ENCODE measurements at regions not wholly inside any gene's neighbourhood (a gene's known extent, or its start where the extent isn't known, plus 50 kb on each side); places are given as distances from the start of the nearest gene placed in this dataset.

GRCh38 chr4:138859254-138859653 is 156.3 kb upstream of the NOCT start:
- peaks cover 10% of the 10 kb centered on the region for H3K36me3 Mint-ChIP-seq (ENCODE audit: low read depth, unreplicated experiment)
- peaks cover 3% of the 10 kb centered on the region for H3K27me3 Mint-ChIP-seq (ENCODE audit: unreplicated experiment)
- peaks cover 9% of the 10 kb centered on the region for H3K4me1 Mint-ChIP-seq (ENCODE audit: unreplicated experiment)
- DNase-seq (ENCODE audit: low spot score): no peak
- no peak overlapping the region for H3K4me3 Mint-ChIP-seq (ENCODE audit: unreplicated experiment)
- H3K27ac Mint-ChIP-seq (ENCODE audit: unreplicated experiment): no peak overlapping the region
- no peaks in the 10 kb centered on the region for H3K9me3 Mint-ChIP-seq (ENCODE audit: unreplicated experiment)
- TF ChIP-seq CTCF (IDR thresholded peaks at IDR 0.05; ENCODE audit: unreplicated experiment): no peak

GRCh38 chr4:138858419-138858818 is 157.2 kb upstream of the NOCT start:
- TF ChIP-seq CTCF (IDR thresholded peaks at IDR 0.05; ENCODE audit: unreplicated experiment): no peak
- Mint-ChIP-seq H3K27me3 (ENCODE audit: unreplicated experiment) (peaks cover 3% of the 10 kb centered on the region), H3K27ac (ENCODE audit: unreplicated experiment) (no peak overlapping the region), H3K36me3 (ENCODE audit: low read depth, unreplicated experiment) (peaks cover 10% of the 10 kb centered on the region), H3K4me1 (ENCODE audit: unreplicated experiment) (peaks cover 9% of the 10 kb centered on the region), H3K4me3 (ENCODE audit: unreplicated experiment) (no peak overlapping the region), H3K9me3 (ENCODE audit: unreplicated experiment) (no peaks in the 10 kb centered on the region)
- DNase-seq (ENCODE audit: low spot score): no peak

- H3K4me3 Mint-ChIP-seq (ENCODE audit: unreplicated experiment): no peak overlapping the region
- H3K27ac Mint-ChIP-seq (ENCODE audit: unreplicated experiment): no peak overlapping the region
- peaks cover 7% of the 10 kb centered on the region for H3K4me1 Mint-ChIP-seq (ENCODE audit: unreplicated experiment)
- no peak for TF ChIP-seq CTCF (IDR thresholded peaks at IDR 0.05; ENCODE audit: unreplicated experiment)
- peaks cover 5% of the 10 kb centered on the region for H3K27me3 Mint-ChIP-seq (ENCODE audit: unreplicated experiment)
- H3K36me3 Mint-ChIP-seq (ENCODE audit: low read depth, unreplicated experiment): peaks cover 10% of the 10 kb centered on the region
- no peaks in the 10 kb centered on the region for H3K9me3 Mint-ChIP-seq (ENCODE audit: unreplicated experiment)
- no peak for DNase-seq (ENCODE audit: low spot score)
Observed at GRCh38 chr4:138857416-138857815, 158.2 kb upstream of the NOCT start.

GRCh38 chr4:138852681-138853080 is 162.9 kb upstream of the NOCT start:
- Mint-ChIP-seq H3K27ac (ENCODE audit: unreplicated experiment) (no peak overlapping the region), H3K36me3 (ENCODE audit: low read depth, unreplicated experiment) (peaks cover 10% of the 10 kb centered on the region), H3K9me3 (ENCODE audit: unreplicated experiment) (no peaks in the 10 kb centered on the region), H3K4me1 (ENCODE audit: unreplicated experiment) (peaks cover 3% of the 10 kb centered on the region), H3K4me3 (ENCODE audit: unreplicated experiment) (no peak overlapping the region), H3K27me3 (ENCODE audit: unreplicated experiment) (peaks cover 6% of the 10 kb centered on the region)
- no peak for TF ChIP-seq CTCF (IDR thresholded peaks at IDR 0.05; ENCODE audit: unreplicated experiment)
- DNase-seq (ENCODE audit: low spot score): no peak

- Mint-ChIP-seq H3K27me3 (ENCODE audit: unreplicated experiment) (peaks cover 10% of the 10 kb centered on the region), H3K27ac (ENCODE audit: unreplicated experiment) (no peak overlapping the region), H3K9me3 (ENCODE audit: unreplicated experiment) (no peaks in the 10 kb centered on the region), H3K36me3 (ENCODE audit: low read depth, unreplicated experiment) (peaks cover 10% of the 10 kb centered on the region), H3K4me3 (ENCODE audit: unreplicated experiment) (peak overlapping the region; percentile 54), H3K4me1 (ENCODE audit: unreplicated experiment) (peaks cover 3% of the 10 kb centered on the region)
- TF ChIP-seq CTCF (IDR thresholded peaks at IDR 0.05; ENCODE audit: unreplicated experiment): no peak
- DNase-seq (ENCODE audit: low spot score): no peak
Observed at GRCh38 chr4:138851391-138852335, 163.9 kb upstream of the NOCT start.

Measured in endothelial cell (in vitro differentiated cells).